RWPE1 (cell line): ENCODE measurements at regions not wholly inside any gene's neighbourhood (a gene's known extent, or its start where the extent isn't known, plus 50 kb on each side); places are given as distances from the start of the nearest gene placed in this dataset.

Experiments used
- CTCF ChIA-PET: fragments of 350-600 bp; sonication (Branson Sonifier 250); formaldehyde crosslinking; extraction: SDS; loops from one replicate; lab custom pipeline; 2021; lab: Yijun Ruan, JAX
- POLR2A ChIA-PET: fragments of 400-600 bp; formaldehyde crosslinking; extraction: SDS; loops from one replicate; lab custom pipeline; 2020; ENCODE audit warnings: antibody characterized with exemption; ENCODE audit not compliant: low non-redundant PET; lab: Yijun Ruan, JAX
- DNase-seq: peaks from one replicate; pipeline ENCODE4 v3.0.0; 2012; ENCODE audit warnings: low spot score
- H3K27ac ChIP-seq: fragments of 450-650 bp; 2 replicates; pipeline ENCODE4 v1.5.1; 2017
- TF ChIP-seq, protein P1 (sequence below): fragments of 450-650 bp; conservative IDR thresholded peaks from 2 replicates; pipeline ENCODE4 v1.5.1; 2017; ENCODE audit warnings: low read depth, mild to moderate bottlenecking

DNA sequence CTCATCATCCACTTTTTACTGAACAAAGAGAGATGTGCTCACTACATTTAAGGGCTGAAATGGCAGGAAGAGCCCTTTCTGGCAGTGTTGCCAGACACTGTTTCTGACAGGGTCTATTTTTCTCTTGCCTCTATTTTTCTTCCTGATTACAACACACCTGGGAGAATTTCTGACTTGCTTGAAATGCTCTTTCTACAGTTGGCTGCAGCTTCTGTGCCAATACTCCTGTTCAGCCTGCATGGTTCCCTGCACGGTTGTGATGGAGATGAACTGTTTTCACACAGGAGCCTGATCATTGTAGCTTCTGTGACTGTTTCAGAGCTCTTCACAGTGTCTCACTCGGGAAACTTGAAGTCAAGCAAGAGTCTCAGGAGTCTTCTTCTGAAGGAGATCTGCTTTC is 83.0 kb upstream of the DLG1 start:
- POLR2A ChIA-PET = interaction anchor here (0.7 kb wide), 1 partner anchor 11 kb away, joined by 12 read pairs; no protein-coding TSS in a partner anchor
- CTCF ChIA-PET = no interaction called here
- no peak overlapping the region for H3K27ac ChIP-seq
- no peak for DNase-seq
- TF ChIP-seq, protein P1, sequence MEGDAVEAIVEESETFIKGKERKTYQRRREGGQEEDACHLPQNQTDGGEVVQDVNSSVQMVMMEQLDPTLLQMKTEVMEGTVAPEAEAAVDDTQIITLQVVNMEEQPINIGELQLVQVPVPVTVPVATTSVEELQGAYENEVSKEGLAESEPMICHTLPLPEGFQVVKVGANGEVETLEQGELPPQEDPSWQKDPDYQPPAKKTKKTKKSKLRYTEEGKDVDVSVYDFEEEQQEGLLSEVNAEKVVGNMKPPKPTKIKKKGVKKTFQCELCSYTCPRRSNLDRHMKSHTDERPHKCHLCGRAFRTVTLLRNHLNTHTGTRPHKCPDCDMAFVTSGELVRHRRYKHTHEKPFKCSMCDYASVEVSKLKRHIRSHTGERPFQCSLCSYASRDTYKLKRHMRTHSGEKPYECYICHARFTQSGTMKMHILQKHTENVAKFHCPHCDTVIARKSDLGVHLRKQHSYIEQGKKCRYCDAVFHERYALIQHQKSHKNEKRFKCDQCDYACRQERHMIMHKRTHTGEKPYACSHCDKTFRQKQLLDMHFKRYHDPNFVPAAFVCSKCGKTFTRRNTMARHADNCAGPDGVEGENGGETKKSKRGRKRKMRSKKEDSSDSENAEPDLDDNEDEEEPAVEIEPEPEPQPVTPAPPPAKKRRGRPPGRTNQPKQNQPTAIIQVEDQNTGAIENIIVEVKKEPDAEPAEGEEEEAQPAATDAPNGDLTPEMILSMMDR = no peak

DNA sequence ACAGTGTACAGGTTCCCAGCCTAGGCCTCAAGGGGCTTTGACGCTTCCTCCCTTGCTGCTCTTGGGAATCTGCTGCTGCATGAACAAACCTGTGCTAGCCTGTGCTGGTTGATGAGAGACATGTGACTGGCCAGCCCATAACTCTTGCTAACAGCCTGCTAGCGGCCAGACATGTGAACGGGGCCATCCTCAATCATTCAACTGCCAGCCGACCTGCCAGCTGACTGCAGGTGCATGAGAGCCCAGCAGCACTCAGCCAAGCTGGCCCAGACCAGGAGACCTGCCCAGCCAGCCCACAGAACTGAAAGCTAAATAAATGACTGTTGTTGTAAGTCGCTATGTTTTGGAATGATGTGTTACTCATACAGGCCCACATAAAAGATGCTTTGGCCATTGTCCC is 82.4 kb upstream of the DLG1 start:
- ChIA-PET CTCF (no interaction called here), POLR2A (no interaction called here)
- DNase-seq = no peak
- TF ChIP-seq, protein P1 = no peak
- H3K27ac ChIP-seq = peak overlapping the region; percentile 57

DNA sequence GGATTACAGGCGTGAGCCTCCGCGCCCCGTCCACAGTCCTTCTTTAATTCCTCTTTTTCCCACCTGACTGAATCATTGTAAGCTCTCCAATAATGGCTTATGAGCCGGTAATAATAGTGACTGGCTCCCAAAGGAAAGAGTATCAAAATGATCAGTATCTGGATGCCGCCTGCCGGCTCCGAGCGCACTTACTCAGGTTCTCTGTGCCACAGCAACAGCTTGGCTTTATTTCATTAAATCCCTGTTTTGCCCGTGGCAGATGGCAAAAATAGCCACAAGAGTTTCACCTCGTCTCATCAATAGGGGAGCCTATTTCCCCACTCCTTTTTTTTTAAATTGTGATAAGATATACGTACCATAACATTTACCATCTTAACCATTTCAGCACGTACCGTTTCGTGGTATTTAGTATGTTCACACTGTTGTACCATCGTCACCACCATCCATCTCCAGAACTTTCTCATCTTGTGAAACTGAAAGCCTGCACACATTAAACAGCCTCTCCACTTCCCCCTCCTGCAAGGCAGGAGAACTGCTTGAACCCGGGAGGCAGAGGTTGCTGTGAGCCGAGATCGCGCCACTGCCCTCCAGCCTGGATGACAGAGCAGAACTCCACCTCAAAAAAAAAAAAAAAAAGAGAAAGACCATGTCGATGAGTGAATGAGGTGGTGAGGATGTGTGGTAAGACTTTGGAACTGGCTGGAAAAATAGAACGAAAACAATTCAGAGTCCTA is 80.7 kb upstream of the DLG1 start:
- ChIA-PET POLR2A (no interaction called here), CTCF (no interaction called here)
- DNase-seq = no peak
- H3K27ac ChIP-seq = no peak overlapping the region
- TF ChIP-seq, protein P1 = no peak

DNA sequence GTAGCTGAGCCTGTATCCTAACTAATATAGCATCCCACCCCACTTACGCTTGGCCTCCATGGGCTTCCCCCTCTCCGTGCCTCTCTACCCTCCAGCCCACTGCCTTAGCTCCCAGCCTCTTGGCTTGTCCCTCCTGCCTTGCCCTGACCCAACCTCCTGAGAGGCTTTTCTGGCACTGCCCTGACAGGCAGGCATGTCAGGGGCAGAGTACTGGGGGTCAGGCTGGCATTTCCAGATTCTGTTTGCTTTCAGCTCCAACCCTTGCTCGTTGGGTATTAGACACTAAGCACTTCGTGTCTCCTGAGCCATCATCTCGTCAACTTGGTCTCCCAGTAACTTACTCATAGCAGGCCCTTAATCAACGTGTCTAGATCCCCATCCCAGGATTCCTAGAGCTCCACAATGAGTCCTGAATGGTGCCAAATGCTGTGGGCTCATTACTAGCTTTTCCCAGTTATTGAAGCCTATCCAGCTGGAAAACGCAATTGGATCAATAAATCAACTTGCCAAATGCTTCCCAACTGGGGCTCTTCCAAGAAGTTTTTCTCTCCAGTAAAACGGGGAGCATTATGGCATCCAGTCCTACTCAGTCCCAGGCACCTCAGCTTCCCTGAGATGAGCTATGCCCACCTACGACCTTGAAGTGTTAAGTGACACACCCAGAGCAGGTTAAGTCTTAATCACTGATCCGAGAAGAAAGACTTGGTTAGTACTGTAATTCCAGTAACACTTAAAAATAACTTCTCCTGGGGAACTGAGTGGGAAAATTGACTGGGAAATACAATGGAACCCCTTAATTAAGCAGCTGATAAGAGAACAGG is 78.5 kb upstream of the DLG1 start:
- TF ChIP-seq, protein P1 = no peak
- peak overlapping the region; percentile 72 for H3K27ac ChIP-seq
- CTCF ChIA-PET = no interaction called here
- DNase-seq = no peak
- POLR2A ChIA-PET = interaction anchor here (0.5 kb wide), 1 partner anchor 102 kb away, joined by 6 read pairs; no protein-coding TSS in a partner anchor

DNA sequence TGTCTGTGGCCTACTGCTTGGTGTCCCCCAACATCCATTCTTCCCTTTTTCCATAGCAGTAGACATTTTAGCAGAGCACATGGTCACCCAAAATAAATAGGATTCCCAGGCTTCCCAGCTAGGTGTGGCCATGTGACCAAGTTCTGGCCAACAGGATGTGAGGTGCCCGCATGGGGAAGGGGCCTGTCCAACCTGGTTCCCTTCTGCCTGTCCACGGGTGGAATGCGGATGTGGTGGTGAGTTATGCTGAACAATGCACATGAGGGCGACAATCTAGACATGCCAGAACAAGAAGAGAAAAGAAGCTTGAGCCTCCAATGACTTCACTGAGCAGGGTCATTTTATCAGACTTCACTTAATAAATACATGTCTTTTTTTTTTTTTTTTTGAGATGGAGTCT is 77.6 kb upstream of the DLG1 start:
- peak; percentile 92 for DNase-seq
- ChIA-PET POLR2A (interaction anchor here (0.5 kb wide), 1 partner anchor 101 kb away, joined by 6 read pairs; no protein-coding TSS in a partner anchor), CTCF (interaction anchor here (0.6 kb wide), 1 partner anchor 129 kb away, joined by 6 read pairs; no protein-coding TSS in a partner anchor)
- TF ChIP-seq, protein P1 = no peak
- peak overlapping the region; percentile 72 for H3K27ac ChIP-seq

DNA sequence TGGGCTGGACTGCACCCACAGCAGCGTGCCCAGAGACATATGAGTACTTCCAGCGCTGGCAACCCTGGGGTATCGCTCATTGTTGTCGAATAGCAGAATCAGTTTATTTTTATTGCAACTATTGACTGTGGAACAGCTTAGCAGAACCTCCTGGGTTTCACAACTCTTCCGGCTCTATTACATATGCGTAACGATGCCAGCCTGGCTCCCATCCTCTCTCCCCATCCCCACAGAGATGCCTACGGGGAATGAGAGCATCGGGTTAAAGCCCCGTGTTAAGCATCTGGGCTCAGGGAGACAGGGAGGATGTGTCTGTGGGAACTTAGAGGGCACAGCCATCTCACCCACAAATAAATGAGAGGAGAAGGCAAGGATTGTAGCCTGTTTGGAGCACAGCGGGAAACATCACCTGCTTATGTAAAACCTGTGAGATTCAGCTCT is 76.6 kb upstream of the DLG1 start:
- TF ChIP-seq, protein P1 = no peak
- peak overlapping the region; percentile 72 for H3K27ac ChIP-seq
- ChIA-PET POLR2A (no interaction called here), CTCF (interaction anchor here (0.6 kb wide), 1 partner anchor 185 kb away, joined by 3 read pairs; no protein-coding TSS in a partner anchor)
- DNase-seq = no peak
